K562 (cell line): ENCODE measurements at regions not wholly inside any gene's neighbourhood (a gene's known extent, or its start where the extent isn't known, plus 50 kb on each side); places are given as distances from the start of the nearest gene placed in this dataset.

ENCODE experiments used
- ATF6 ChIP-seq: sonication (generic); formaldehyde crosslinking; IDR thresholded peaks from 2 replicates; pipeline ENCODE4 v1.4.0; 2020; ENCODE audit warnings: mild to moderate bottlenecking, missing genetic modification reagents
- CHD7 ChIP-seq: fragments of 200-600 bp; sonication (generic); IDR thresholded peaks from one replicate; pipeline ENCODE4 v1.6.1; 2012; ENCODE audit warnings: mild to moderate bottlenecking, low read depth, low read length, inconsistent platforms
- FOXO4 ChIP-seq: fragments of 450-650 bp; formaldehyde crosslinking; IDR thresholded peaks from 2 replicates; pipeline ENCODE4 v1.4.0; 2020; ENCODE audit warnings: mild to moderate bottlenecking, moderate library complexity
- MXI1 ChIP-seq: IDR thresholded peaks from 2 replicates; pipeline ENCODE4 v1.6.1; 2011; ENCODE audit warnings: low read depth, mild to moderate bottlenecking, improper control_type of control experiment, low read length
- ZBTB33 ChIP-seq: sonication (generic); formaldehyde crosslinking; IDR thresholded peaks from 2 replicates; pipeline ENCODE4 v1.8.1; 2023; ENCODE audit warnings: mild to moderate bottlenecking, missing genetic modification reagents
- ZBTB5 ChIP-seq: fragments of 450-650 bp; IDR thresholded peaks from 2 replicates; pipeline ENCODE4 v1.6.1; 2017; ENCODE audit warnings: antibody characterized with exemption

- TF ChIP-seq FOXO4 (no peak), ZBTB5 (no peak), CHD7 (no peak), MXI1 (no peak), ATF6 (CRISPR knock-in tag) (no peak), ZBTB33 (no peak)
Measured at GRCh38 chr2:12178289-12179080, 432.1 kb downstream of the LPIN1 start (continued).
